Stimulated activated naive CD8-positive, alpha-beta T cell treated with anti-CD3 and anti-CD28 coated beads, Interleukin-15, Interleukin-2, amounts not matched to agents 100 ng/mL and 50 ng/mL, for 24 hours (primary cell): ENCODE measurements at regions not wholly inside any gene's neighbourhood (a gene's known extent, or its start where the extent isn't known, plus 50 kb on each side); places are given as distances from the start of the nearest gene placed in this dataset.

ENCODE experiments used
- H3K27ac Mint-ChIP-seq: one replicate; pipeline ENCODE4 v1.8.0; 2021; ENCODE audit warnings: mild to moderate bottlenecking, mixed read lengths
- H3K27me3 Mint-ChIP-seq: one replicate; pipeline ENCODE4 v1.8.0; 2021; ENCODE audit warnings: mixed read lengths
- H3K36me3 Mint-ChIP-seq: one replicate; pipeline ENCODE4 v1.8.0; 2021; ENCODE audit warnings: low read depth, mixed read lengths
- H3K4me1 Mint-ChIP-seq: one replicate; pipeline ENCODE4 v1.8.0; 2021; ENCODE audit warnings: low read depth, mixed read lengths
- H3K4me3 Mint-ChIP-seq: one replicate; pipeline ENCODE4 v1.8.0; 2021; ENCODE audit warnings: mild to moderate bottlenecking, mixed read lengths
- H3K9me3 Mint-ChIP-seq: one replicate; pipeline ENCODE4 v1.8.0; 2021; ENCODE audit warnings: mixed read lengths

GRCh38 chr1:201691716-201692554 lies 137.0 kb upstream of the IPO9 start:
- Mint-ChIP-seq H3K36me3 (no peaks in the 10 kb centered on the region), H3K4me3 (no peak overlapping the region), H3K4me1 (no peaks in the 10 kb centered on the region), H3K9me3 (no peaks in the 10 kb centered on the region), H3K27ac (no peak overlapping the region), H3K27me3 (no peaks in the 10 kb centered on the region)

- Mint-ChIP-seq H3K27me3 (no peaks in the 10 kb centered on the region), H3K9me3 (no peaks in the 10 kb centered on the region), H3K4me1 (no peaks in the 10 kb centered on the region), H3K27ac (no peak overlapping the region), H3K36me3 (no peaks in the 10 kb centered on the region), H3K4me3 (no peak overlapping the region)
Observed at GRCh38 chr1:201692555-201693394, 136.2 kb upstream of the IPO9 start.

- Mint-ChIP-seq H3K27me3 (no peaks in the 10 kb centered on the region), H3K4me3 (no peak overlapping the region), H3K36me3 (no peaks in the 10 kb centered on the region), H3K27ac (no peak overlapping the region), H3K4me1 (no peaks in the 10 kb centered on the region), H3K9me3 (no peaks in the 10 kb centered on the region)
Observed at GRCh38 chr1:201693890-201694607, 134.9 kb upstream of the IPO9 start.

- Mint-ChIP-seq H3K27me3 (no peaks in the 10 kb centered on the region), H3K4me3 (no peak overlapping the region), H3K4me1 (no peaks in the 10 kb centered on the region), H3K9me3 (no peaks in the 10 kb centered on the region), H3K27ac (no peak overlapping the region), H3K36me3 (no peaks in the 10 kb centered on the region)
Observed at GRCh38 chr1:201694608-201695335, 134.2 kb upstream of the IPO9 start.

- Mint-ChIP-seq H3K9me3 (no peaks in the 10 kb centered on the region), H3K27ac (no peak overlapping the region), H3K36me3 (no peaks in the 10 kb centered on the region), H3K27me3 (no peaks in the 10 kb centered on the region), H3K4me1 (no peaks in the 10 kb centered on the region), H3K4me3 (no peak overlapping the region)
Observed at GRCh38 chr1:201695607-201696006, 133.3 kb upstream of the IPO9 start.

GRCh38 chr1:201696217-201696761 lies 132.7 kb upstream of the IPO9 start:
- no peaks in the 10 kb centered on the region for H3K4me1 Mint-ChIP-seq
- H3K4me3 Mint-ChIP-seq = no peak overlapping the region
- H3K9me3 Mint-ChIP-seq = no peaks in the 10 kb centered on the region
- H3K27ac Mint-ChIP-seq = no peak overlapping the region
- H3K27me3 Mint-ChIP-seq = no peaks in the 10 kb centered on the region
- H3K36me3 Mint-ChIP-seq = no peaks in the 10 kb centered on the region

- Mint-ChIP-seq H3K4me3 (no peak overlapping the region), H3K27me3 (no peaks in the 10 kb centered on the region), H3K27ac (no peak overlapping the region)
Observed at GRCh38 chr1:201697174-201697573, 131.8 kb upstream of the IPO9 start.

GRCh38 chr1:201701831-201702230 lies 127.1 kb upstream of the IPO9 start:
- Mint-ChIP-seq H3K36me3 (no peaks in the 10 kb centered on the region), H3K27ac (no peak overlapping the region), H3K9me3 (peaks cover 4% of the 10 kb centered on the region), H3K4me3 (no peak overlapping the region), H3K4me1 (no peaks in the 10 kb centered on the region), H3K27me3 (no peaks in the 10 kb centered on the region)

More at GRCh38 chr1:201697174-201697573, 131.8 kb upstream of the IPO9 start:
- no peaks in the 10 kb centered on the region for H3K4me1 Mint-ChIP-seq
- H3K36me3 Mint-ChIP-seq = no peaks in the 10 kb centered on the region
- H3K9me3 Mint-ChIP-seq = peaks cover 4% of the 10 kb centered on the region

- Mint-ChIP-seq H3K9me3 (peaks cover 4% of the 10 kb centered on the region), H3K27ac (no peak overlapping the region), H3K36me3 (no peaks in the 10 kb centered on the region), H3K4me1 (no peaks in the 10 kb centered on the region), H3K27me3 (no peaks in the 10 kb centered on the region), H3K4me3 (no peak overlapping the region)
Observed at GRCh38 chr1:201702936-201703335, 126.0 kb upstream of the IPO9 start.

GRCh38 chr1:201703621-201704438 lies 125.1 kb upstream of the IPO9 start:
- no peaks in the 10 kb centered on the region for H3K4me1 Mint-ChIP-seq
- H3K9me3 Mint-ChIP-seq = peaks cover 4% of the 10 kb centered on the region
- H3K4me3 Mint-ChIP-seq = no peak overlapping the region
- no peaks in the 10 kb centered on the region for H3K27me3 Mint-ChIP-seq
- no peaks in the 10 kb centered on the region for H3K36me3 Mint-ChIP-seq
- H3K27ac Mint-ChIP-seq = no peak overlapping the region

GRCh38 chr1:201704439-201704792 lies 124.5 kb upstream of the IPO9 start:
- Mint-ChIP-seq H3K9me3 (peaks cover 4% of the 10 kb centered on the region), H3K27me3 (no peaks in the 10 kb centered on the region)

GRCh38 chr1:201705389-201705788 lies 123.6 kb upstream of the IPO9 start:
- Mint-ChIP-seq H3K4me3 (no peak overlapping the region), H3K27me3 (no peaks in the 10 kb centered on the region), H3K36me3 (no peaks in the 10 kb centered on the region), H3K9me3 (peaks cover 4% of the 10 kb centered on the region), H3K27ac (no peak overlapping the region), H3K4me1 (no peaks in the 10 kb centered on the region)

More at GRCh38 chr1:201704439-201704792, 124.5 kb upstream of the IPO9 start:
- no peaks in the 10 kb centered on the region for H3K4me1 Mint-ChIP-seq
- no peak overlapping the region for H3K27ac Mint-ChIP-seq
- H3K36me3 Mint-ChIP-seq = no peaks in the 10 kb centered on the region
- H3K4me3 Mint-ChIP-seq = no peak overlapping the region

- H3K27ac Mint-ChIP-seq = no peak overlapping the region
Observed at GRCh38 chr1:201706109-201706508, 122.8 kb upstream of the IPO9 start.

More at GRCh38 chr1:201706109-201706508, 122.8 kb upstream of the IPO9 start:
- Mint-ChIP-seq H3K4me3 (no peak overlapping the region), H3K9me3 (peaks cover 4% of the 10 kb centered on the region), H3K36me3 (no peaks in the 10 kb centered on the region), H3K4me1 (no peaks in the 10 kb centered on the region), H3K27me3 (no peaks in the 10 kb centered on the region)
